GM19240 (cell line): ENCODE measurements at regions not wholly inside any gene's neighbourhood (a gene's known extent, or its start where the extent isn't known, plus 50 kb on each side); places are given as distances from the start of the nearest gene placed in this dataset.
"Not testable (repeated sequence)": the region's sequence is repeated elsewhere in the genome, so short reads cannot be mapped to it uniquely, and the experiment has no call there.

ENCODE experiments used
- DNase-seq: peaks from one replicate; pipeline ENCODE4 v3.0.0; 2011; ENCODE audit warnings: low spot score; ENCODE audit not compliant: insufficient read length

DNA sequence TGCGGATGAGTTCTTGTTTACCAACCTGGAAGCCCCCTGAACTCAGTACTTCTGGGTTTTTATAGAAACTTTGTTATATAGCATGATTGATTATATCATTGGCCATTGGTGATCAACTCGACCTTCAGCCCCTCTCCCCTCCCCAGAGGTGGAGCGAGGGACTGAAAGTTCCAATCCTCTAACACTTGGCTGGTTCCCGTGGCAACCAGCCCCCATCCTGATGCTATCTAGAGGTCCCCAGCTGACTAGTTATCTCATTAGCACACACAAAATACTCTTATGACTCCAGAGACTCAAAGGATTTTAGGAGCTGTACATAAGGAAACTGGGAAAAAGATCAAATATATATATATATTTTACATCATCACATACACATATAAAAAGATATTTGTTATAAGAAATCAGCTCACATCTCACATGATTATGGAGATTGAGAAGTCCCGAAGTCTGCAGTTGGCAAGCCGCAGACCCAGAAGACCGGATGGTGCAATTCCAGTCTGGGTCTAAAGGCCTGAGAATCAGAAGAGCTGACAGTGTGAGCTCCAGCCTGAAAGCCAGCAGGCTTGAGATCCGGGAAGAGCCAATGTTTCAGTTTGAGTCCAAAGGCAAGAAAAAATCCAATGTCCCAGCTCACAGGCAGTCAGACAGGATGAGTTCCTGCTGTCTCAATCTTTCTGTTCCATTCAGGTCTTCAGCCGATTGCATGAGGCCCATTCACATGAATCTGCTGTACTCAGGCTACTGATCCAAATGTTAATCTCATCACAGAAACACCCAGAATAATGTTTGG lies 179.3 kb upstream of the DTNBP1 start:
- no peak for DNase-seq

GRCh38 chr6:15839969-15840541 lies 177.2 kb upstream of the DTNBP1 start:
- DNase-seq: no peak

DNA sequence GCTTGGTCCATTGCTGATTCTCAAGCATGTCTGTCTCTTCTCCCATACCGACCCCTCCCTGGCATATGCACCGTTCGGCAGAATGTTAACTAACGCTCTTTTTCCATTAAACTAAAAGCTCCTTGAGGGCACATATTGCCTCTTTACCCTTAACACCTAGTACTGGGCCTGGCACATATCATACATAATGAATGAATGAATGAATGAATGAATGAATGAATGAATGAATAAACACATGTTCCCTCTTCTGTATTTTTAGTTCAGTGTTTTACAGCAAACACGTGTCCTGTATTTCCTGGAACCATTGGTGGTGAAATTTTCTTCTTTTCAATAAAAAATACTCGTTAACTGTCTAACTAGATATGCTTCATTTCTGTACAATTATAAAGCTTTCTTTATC lies 174.4 kb upstream of the DTNBP1 start:
- DNase-seq: no peak

DNA sequence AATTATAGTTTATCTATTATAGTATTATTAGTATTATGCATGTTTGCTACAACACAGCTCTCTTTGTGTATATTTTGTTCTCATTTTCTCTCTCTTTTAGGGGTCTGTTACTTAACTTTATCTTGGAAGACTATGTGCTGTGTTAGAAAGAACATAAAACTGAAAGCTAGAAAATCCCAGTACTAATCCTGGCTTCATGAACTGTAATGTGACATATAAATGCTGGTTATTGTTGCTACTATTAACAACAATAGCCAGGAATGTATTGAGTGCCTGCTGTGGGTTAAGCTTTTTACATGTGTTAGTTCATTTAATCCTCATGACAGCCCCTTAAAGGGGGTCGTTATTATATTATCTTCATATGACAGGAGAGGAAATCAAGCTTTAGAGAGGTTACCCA lies 170.0 kb upstream of the DTNBP1 start:
- no peak for DNase-seq

GRCh38 chr6:15829156-15829555 lies 166.3 kb upstream of the DTNBP1 start:
- DNase-seq: no peak

DNA sequence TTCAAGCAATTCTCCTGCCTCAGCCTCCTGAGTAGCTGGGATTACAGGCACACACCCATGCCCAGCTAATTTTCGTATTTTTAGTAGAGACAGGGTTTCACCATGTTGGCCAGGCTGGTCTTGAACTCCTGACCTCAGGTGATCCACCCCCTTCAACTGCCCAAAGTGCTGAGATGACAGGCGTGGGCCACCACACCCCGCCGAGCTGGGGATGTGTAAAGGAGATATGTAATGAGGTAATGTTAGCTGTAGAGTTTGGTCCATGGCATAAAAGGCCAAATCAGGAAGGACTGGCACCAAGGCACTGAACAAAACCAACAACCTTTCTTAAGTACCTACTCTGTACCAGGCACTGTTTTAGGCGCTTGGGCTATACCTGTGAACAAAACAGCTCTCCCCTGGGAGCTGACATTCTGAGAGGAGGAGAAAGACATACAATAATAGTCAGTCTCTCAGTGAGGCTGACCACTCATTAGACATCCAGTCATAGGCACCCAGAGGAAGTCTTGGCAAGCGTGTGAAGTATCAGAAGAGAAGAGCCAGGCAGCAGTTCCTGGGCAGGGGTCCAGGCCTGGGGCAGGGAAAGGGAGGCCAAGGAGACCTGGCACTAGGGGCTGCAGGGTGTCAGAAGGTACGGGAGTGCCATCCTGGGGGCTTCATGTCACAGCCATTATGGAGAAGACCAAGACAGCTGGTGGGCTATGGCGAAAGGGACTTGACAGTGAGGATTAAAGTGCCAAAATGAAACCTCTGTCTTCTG lies 164.8 kb upstream of the DTNBP1 start:
- DNase-seq: no peak

GRCh38 chr6:15826814-15827318 lies 164.0 kb upstream of the DTNBP1 start:
- DNase-seq: no peak

DNA sequence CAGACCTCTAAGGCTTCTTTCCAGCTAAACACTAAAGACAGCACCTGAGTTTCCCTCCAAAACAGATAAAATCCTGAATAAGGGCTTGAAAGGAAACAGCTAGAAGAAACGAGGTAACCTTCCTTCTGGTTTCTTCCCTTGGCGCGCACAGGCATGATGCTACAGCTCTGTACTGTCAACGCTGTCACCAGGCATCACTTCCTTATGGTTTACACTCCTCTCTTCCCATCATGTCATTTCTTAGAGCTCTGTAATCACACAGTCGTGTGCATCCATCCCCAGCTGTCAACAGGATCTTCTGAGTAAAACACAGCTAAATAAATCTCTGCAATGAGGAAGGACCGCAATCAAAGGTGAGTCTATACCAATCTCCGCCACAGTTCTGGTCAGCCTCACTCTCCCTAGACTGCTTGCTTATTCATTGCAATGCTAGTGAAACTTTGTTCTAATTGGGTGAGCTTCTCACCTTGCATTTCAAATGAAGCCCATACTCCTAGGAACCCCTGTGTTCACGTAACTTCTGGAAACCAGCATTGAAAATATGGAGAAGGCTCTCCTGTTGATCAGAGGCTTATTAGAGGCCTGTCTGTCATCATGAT lies 162.6 kb upstream of the DTNBP1 start:
- DNase-seq: no peak

- no peak for DNase-seq
Measured at GRCh38 chr6:15824811-15825210, 162.0 kb upstream of the DTNBP1 start.

- no peak for DNase-seq
Measured at GRCh38 chr6:15823838-15824414, 161.1 kb upstream of the DTNBP1 start.

DNA sequence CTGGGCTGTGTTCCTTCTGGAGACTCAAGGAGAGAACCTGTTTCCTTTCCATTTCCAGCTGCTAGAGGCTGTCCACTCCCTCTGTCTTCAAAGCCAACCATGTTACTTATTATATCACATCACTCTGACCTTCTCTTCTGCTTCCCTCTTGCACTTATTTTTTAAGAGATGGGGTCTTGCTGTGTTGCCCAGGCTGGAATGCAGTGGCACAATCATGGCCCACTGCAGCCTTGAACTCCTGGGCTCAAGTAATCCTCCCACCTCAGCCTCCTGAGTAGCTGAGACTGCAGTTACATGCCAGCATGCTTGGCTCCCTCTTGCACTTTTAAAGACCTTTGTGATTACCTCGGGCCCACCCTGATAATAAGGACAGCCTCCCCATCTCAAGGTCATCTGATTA lies 160.0 kb upstream of the DTNBP1 start:
- no peak for DNase-seq

- no peak for DNase-seq
Measured at GRCh38 chr6:15819841-15820240, 157.0 kb upstream of the DTNBP1 start.

- DNase-seq: no peak
Measured at GRCh38 chr6:15819226-15819625, 156.4 kb upstream of the DTNBP1 start.

DNA sequence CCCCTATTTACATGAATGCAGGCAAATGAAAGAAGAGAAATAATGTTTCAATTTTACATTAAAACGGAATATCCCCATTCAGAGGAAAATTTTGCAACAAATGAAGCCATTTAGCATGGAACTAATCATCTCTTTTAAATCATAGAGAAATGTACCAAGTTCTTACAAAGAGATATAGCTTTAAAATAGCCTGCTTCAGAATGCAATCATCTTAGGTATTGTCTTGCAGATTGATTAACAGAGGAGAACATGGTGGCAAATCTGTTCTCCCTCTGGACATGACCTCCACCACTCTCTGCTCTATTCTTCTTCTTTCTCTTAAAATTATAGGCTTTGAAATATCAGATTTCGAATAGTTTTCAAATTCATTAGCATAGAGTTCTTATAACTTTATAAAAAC lies 155.7 kb upstream of the DTNBP1 start:
- no peak for DNase-seq

- DNase-seq: no peak
Measured at GRCh38 chr6:15818044-15818443, 155.2 kb upstream of the DTNBP1 start.

DNA sequence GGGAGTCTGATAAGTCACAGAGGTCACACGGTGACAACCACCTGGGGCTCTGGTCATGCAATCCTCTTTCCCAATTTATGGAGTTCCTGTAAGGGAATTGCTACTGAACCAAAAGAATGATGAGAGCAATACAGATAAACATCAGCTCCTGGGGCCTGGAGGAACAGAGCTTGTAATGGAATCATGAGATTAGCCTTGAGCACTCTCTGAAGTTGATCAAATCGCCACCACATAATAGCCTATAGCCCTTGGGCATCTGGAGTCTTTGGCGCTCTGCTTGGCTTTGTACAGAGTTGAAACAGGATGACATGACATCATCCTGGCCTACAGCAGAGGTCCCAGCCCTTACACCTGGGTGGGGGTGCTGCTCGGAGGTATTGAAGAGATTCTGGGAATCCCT lies 154.3 kb upstream of the DTNBP1 start:
- DNase-seq: no peak

DNA sequence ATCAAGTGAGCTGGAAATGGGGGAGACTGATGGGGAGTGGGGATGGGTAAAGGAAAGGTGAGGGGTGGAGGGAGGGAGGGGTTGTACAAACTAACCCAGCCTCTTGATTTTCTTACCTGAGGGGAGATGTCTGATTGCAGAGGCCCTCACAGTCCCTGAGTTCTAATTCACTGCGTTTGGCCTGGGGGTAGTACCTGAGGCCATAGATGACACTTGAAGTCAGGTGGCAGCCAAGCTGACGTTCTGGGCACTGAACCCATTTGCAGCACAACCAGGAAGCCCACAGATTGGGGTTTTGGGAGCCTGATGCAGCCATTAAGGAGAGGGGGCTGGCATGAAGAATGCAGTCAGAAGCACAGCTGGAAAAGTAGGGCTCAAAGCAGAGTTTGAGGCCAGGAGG lies 153.8 kb upstream of the DTNBP1 start:
- DNase-seq: no peak

DNA sequence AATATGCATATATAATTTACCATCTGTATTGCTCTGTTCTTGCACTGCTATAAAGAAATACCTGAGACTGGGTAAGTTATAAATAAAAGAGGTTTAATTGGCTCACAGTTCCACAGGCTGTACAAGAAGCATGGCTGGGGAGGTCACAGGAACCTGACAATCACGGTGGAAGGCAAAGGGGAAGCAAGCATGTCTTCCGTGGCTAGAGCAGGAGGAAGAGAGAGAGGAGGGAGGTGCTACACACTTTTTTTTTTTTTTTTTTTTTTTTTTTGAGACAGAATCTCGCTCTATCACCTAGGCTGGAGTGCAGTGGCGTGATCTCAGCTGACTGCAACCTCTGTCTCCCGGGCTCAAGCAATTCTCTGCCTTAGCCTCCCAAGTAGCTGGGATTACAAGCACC lies 150.9 kb upstream of the DTNBP1 start:
- DNase-seq: not testable (repeated sequence)

DNA sequence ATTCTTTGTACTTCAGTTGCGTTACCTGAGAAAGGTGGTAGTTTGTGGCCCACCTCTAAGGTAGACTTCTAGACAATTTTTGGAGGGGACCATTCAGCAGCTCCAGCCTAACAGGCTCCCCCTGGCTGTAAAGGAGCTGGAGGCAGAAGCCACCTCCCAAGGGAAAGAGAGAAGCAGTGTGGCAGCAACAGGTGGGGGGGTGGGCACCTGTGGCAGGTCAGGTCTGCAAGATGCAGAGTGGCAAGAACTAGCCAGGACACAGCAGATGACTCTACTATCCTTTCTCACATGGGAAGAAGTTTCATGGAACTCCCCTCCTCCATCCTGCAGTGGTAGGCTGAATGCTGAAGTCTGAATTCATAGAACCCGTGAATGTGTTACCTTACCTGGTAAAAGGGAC lies 148.3 kb upstream of the DTNBP1 start:
- DNase-seq: no peak

GRCh38 chr6:15810618-15811017 lies 147.8 kb upstream of the DTNBP1 start:
- DNase-seq: no peak

- DNase-seq: no peak
Measured at GRCh38 chr6:15809367-15809766, 146.5 kb upstream of the DTNBP1 start.
